ENCODE measurements at regions not wholly inside any gene's neighbourhood (a gene's known extent, or its start where the extent isn't known, plus 50 kb on each side); places are given as distances from the start of the nearest gene placed in this dataset.

- no peaks in the 10 kb centered on the region for H3K9me3 Mint-ChIP-seq
- ATAC-seq (no peak), DNase-seq (no peak)
- peaks cover 8% of the 10 kb centered on the region for H3K27me3 Mint-ChIP-seq (ENCODE audit: low read depth)
- no peak overlapping the region for H3K4me3 Mint-ChIP-seq
- no peaks in the 10 kb centered on the region for H3K4me1 Mint-ChIP-seq (ENCODE audit: low read depth)
- H3K36me3 Mint-ChIP-seq (ENCODE audit: insufficient read depth), result no peaks in the 10 kb centered on the region
These were observed 54.4 kb upstream of the TINAGL1 start for GRCh38 chr1:31521761-31522555.

GRCh38 chr1:31522556-31522845, 53.8 kb upstream of the TINAGL1 start:
- no peaks in the 10 kb centered on the region for H3K9me3 Mint-ChIP-seq
- H3K27me3 Mint-ChIP-seq (ENCODE audit: low read depth), result peaks cover 8% of the 10 kb centered on the region
- no peak for ATAC-seq
- no peak overlapping the region for H3K4me3 Mint-ChIP-seq
- H3K4me1 Mint-ChIP-seq (ENCODE audit: low read depth), result no peaks in the 10 kb centered on the region
- DNase-seq, result no peak
- H3K36me3 Mint-ChIP-seq (ENCODE audit: insufficient read depth), result no peaks in the 10 kb centered on the region

GRCh38 chr1:31523012-31523411, 53.3 kb upstream of the TINAGL1 start:
- no peaks in the 10 kb centered on the region for H3K9me3 Mint-ChIP-seq
- DNase-seq (no peak), ATAC-seq (no peak)
- H3K4me3 Mint-ChIP-seq, result no peak overlapping the region
- H3K36me3 Mint-ChIP-seq (ENCODE audit: insufficient read depth), result no peaks in the 10 kb centered on the region
- no peaks in the 10 kb centered on the region for H3K4me1 Mint-ChIP-seq (ENCODE audit: low read depth)
- H3K27me3 Mint-ChIP-seq (ENCODE audit: low read depth), result peaks cover 8% of the 10 kb centered on the region

- Mint-ChIP-seq H3K4me3 (no peak overlapping the region), H3K36me3 (ENCODE audit: insufficient read depth) (no peaks in the 10 kb centered on the region), H3K27me3 (ENCODE audit: low read depth) (peaks cover 8% of the 10 kb centered on the region), H3K4me1 (ENCODE audit: low read depth) (no peaks in the 10 kb centered on the region), H3K9me3 (no peaks in the 10 kb centered on the region)
- DNase-seq, result no peak
- no peak for ATAC-seq
These were observed 52.5 kb upstream of the TINAGL1 start for GRCh38 chr1:31523769-31524168.

- ATAC-seq (no peak), DNase-seq (no peak)
- H3K36me3 Mint-ChIP-seq (ENCODE audit: insufficient read depth), result no peaks in the 10 kb centered on the region
- no peaks in the 10 kb centered on the region for H3K9me3 Mint-ChIP-seq
- H3K4me1 Mint-ChIP-seq (ENCODE audit: low read depth), result no peaks in the 10 kb centered on the region
- peaks cover 8% of the 10 kb centered on the region for H3K27me3 Mint-ChIP-seq (ENCODE audit: low read depth)
- H3K4me3 Mint-ChIP-seq, result no peak overlapping the region
These were observed 52.0 kb upstream of the TINAGL1 start for GRCh38 chr1:31524186-31524901.
